Neural progenitor cell (in vitro differentiated cells): ENCODE measurements at regions not wholly inside any gene's neighbourhood (a gene's known extent, or its start where the extent isn't known, plus 50 kb on each side); places are given as distances from the start of the nearest gene placed in this dataset.

Source experiments
- CTCF ChIP-seq: fragments of 200-600 bp; sonication (generic); IDR thresholded peaks from 2 replicates; pipeline ENCODE4 v1.5.1; 2017; ENCODE audit warnings: antibody characterized with exemption, mild to moderate bottlenecking
- EZH2 ChIP-seq: fragments of 200-600 bp; sonication (generic); IDR thresholded peaks from 2 replicates; pipeline ENCODE4 v1.6.1; 2017; ENCODE audit warnings: antibody characterized with exemption, mild to moderate bottlenecking, moderate library complexity

- TF ChIP-seq CTCF (no peak), EZH2 (no peak)
Observed at GRCh38 chr20:55614220-55614757, 391.0 kb downstream of the CBLN4 start.
